ENCODE measurements at regions not wholly inside any gene's neighbourhood (a gene's known extent, or its start where the extent isn't known, plus 50 kb on each side); places are given as distances from the start of the nearest gene placed in this dataset.

DNA sequence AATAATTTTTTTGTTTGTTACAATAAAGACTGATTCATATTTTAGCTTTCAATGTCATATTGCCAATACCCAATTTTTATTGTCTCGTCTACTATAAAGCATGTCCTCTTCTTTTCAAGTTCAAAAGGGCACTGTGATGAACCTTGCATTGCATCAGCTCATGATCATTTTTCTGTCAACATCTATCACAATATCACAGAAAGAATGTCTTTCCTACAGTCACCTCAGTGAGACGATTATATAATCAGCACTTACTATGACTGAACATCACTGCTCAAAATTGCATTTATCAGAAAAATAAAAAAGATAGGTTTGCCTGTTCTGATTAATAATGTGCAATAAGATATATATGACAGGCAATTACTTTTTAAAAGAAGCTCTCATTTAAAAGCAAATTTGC lies 228.7 kb upstream of the LRFN5 start:
- TF ChIP-seq, protein P1, sequence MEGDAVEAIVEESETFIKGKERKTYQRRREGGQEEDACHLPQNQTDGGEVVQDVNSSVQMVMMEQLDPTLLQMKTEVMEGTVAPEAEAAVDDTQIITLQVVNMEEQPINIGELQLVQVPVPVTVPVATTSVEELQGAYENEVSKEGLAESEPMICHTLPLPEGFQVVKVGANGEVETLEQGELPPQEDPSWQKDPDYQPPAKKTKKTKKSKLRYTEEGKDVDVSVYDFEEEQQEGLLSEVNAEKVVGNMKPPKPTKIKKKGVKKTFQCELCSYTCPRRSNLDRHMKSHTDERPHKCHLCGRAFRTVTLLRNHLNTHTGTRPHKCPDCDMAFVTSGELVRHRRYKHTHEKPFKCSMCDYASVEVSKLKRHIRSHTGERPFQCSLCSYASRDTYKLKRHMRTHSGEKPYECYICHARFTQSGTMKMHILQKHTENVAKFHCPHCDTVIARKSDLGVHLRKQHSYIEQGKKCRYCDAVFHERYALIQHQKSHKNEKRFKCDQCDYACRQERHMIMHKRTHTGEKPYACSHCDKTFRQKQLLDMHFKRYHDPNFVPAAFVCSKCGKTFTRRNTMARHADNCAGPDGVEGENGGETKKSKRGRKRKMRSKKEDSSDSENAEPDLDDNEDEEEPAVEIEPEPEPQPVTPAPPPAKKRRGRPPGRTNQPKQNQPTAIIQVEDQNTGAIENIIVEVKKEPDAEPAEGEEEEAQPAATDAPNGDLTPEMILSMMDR (IDR thresholded peaks at IDR 0.05) = no peak
- TF ChIP-seq POLR2A (IDR thresholded peaks at IDR 0.05) = no peak
